GM23338 (cell line): ENCODE measurements at regions not wholly inside any gene's neighbourhood (a gene's known extent, or its start where the extent isn't known, plus 50 kb on each side); places are given as distances from the start of the nearest gene placed in this dataset.

Experiments
- ATAC-seq: fragments of 200-7000 bp; cut with Tn5 transposase; 3 replicates; pipeline ENCODE4 v1.9.1; 2020
- DNase-seq: peaks from one replicate; pipeline ENCODE4 v3.0.0-alpha.2; 2015; ENCODE audit warnings: low spot score
- H2AFZ ChIP-seq: fragments of 200-600 bp; sonication (generic); 2 replicates; pipeline ENCODE4 v1.8.0; 2016; ENCODE audit warnings: antibody characterized with exemption, mild to moderate bottlenecking, moderate library complexity
- H3F3A ChIP-seq: fragments of 200-600 bp; sonication (generic); replicated peaks from 2 replicates; pipeline ENCODE4 v1.8.0; 2017; ENCODE audit warnings: antibody characterized with exemption, mixed run types, low read depth
- H3K27ac ChIP-seq: fragments of 200-600 bp; sonication (generic); 2 replicates; pipeline ENCODE4 v1.6.1; 2016; ENCODE audit warnings: low read depth
- H3K27me3 ChIP-seq: fragments of 200-600 bp; sonication (generic); 2 replicates; pipeline ENCODE4 v1.8.0; 2016; ENCODE audit warnings: mild to moderate bottlenecking, mixed run types, moderate library complexity; ENCODE audit not compliant: insufficient read depth
- H3K36me3 ChIP-seq: fragments of 200-600 bp; sonication (generic); 2 replicates; pipeline ENCODE4 v1.8.0; 2016; ENCODE audit warnings: mild to moderate bottlenecking; ENCODE audit not compliant: insufficient read depth
- H3K4me1 ChIP-seq: fragments of 200-600 bp; sonication (generic); 2 replicates; pipeline ENCODE4 v1.8.0; 2016; ENCODE audit warnings: mild to moderate bottlenecking, moderate library complexity; ENCODE audit not compliant: insufficient read depth
- H3K4me2 ChIP-seq: fragments of 200-600 bp; sonication (generic); 2 replicates; pipeline ENCODE4 v1.7.1; 2017; ENCODE audit warnings: mixed run types
- H3K4me3 ChIP-seq: fragments of 200-600 bp; sonication (generic); 2 replicates; pipeline ENCODE4 v1.6.1; 2016; ENCODE audit warnings: mixed run types
- H3K79me2 ChIP-seq: fragments of 200-600 bp; sonication (generic); replicated peaks from 2 replicates; pipeline ENCODE4 v1.8.0; 2017; ENCODE audit warnings: mild to moderate bottlenecking; ENCODE audit not compliant: insufficient read depth
- H3K9me2 ChIP-seq: fragments of 200-600 bp; sonication (generic); 2 replicates; pipeline ENCODE4 v1.8.0; 2017; ENCODE audit not compliant: insufficient read depth
- H4K20me1 ChIP-seq: fragments of 200-600 bp; sonication (generic); replicated peaks from 2 replicates; pipeline ENCODE4 v1.8.0; 2017; ENCODE audit warnings: mild to moderate bottlenecking; ENCODE audit not compliant: insufficient read depth
- H3K27ac Mint-ChIP-seq: 2 replicates; pipeline ENCODE4 v1.8.0; 2020; ENCODE audit warnings: inconsistent platforms, mild to moderate bottlenecking, moderate library complexity, mixed read lengths
- H3K27me3 Mint-ChIP-seq: 3 replicates; pipeline ENCODE4 v1.8.0; 2022; ENCODE audit warnings: low read depth, mild to moderate bottlenecking, moderate library complexity, mixed read lengths, inconsistent platforms; ENCODE audit not compliant: insufficient read depth, poor library complexity
- H3K36me3 Mint-ChIP-seq: 3 replicates; pipeline ENCODE4 v1.8.0; 2021; ENCODE audit warnings: low read depth, mild to moderate bottlenecking, inconsistent platforms, moderate library complexity, mixed read lengths
- H3K4me1 Mint-ChIP-seq: 3 replicates; pipeline ENCODE4 v1.8.0; 2020; ENCODE audit warnings: mild to moderate bottlenecking, inconsistent platforms, mixed read lengths
- H3K4me3 Mint-ChIP-seq: 3 replicates; pipeline ENCODE4 v1.8.0; 2021; ENCODE audit warnings: moderate library complexity, mild to moderate bottlenecking, inconsistent platforms, mixed read lengths
- H3K9me3 Mint-ChIP-seq: 3 replicates; pipeline ENCODE4 v1.8.0; 2020; ENCODE audit warnings: moderate library complexity, mild to moderate bottlenecking, inconsistent platforms, mixed read lengths
- CREB1 ChIP-seq: fragments of 250-450 bp; sonication (Bioruptor Pico); IDR thresholded peaks from 2 replicates; pipeline ENCODE4 v1.5.0; 2020; ENCODE audit warnings: low read depth, mild to moderate bottlenecking, moderate library complexity
- EZH2 ChIP-seq: fragments of 200-600 bp; sonication (generic); IDR thresholded peaks from one replicate; pipeline ENCODE4 v1.8.0; 2017; ENCODE audit warnings: antibody characterized with exemption, mild to moderate bottlenecking, low read depth; ENCODE audit not compliant: unreplicated experiment
- EZH2phosphoT487 ChIP-seq: fragments of 200-600 bp; sonication (generic); IDR thresholded peaks from one replicate; pipeline ENCODE4 v1.8.1; 2018; ENCODE audit warnings: antibody characterized with exemption; ENCODE audit not compliant: unreplicated experiment
- JUNB ChIP-seq: IDR thresholded peaks from one replicate; pipeline ENCODE4 v1.6.1; 2016; ENCODE audit warnings: antibody characterized with exemption; ENCODE audit not compliant: unreplicated experiment
- NANOG ChIP-seq: IDR thresholded peaks from 2 replicates; pipeline ENCODE4 v1.6.1; 2016; ENCODE audit warnings: antibody characterized with exemption, borderline replicate concordance
- POLR2AphosphoS5 ChIP-seq: IDR thresholded peaks from 2 replicates; pipeline ENCODE4 v1.6.1; 2016; ENCODE audit warnings: antibody characterized with exemption, low read depth
- STAT1 ChIP-seq: IDR thresholded peaks from one replicate; pipeline ENCODE4 v1.6.1; 2016; ENCODE audit warnings: antibody characterized with exemption; ENCODE audit not compliant: unreplicated experiment
- ZNF114 ChIP-seq: fragments of 250-450 bp; sonication (Bioruptor Pico); IDR thresholded peaks from 2 replicates; pipeline ENCODE4 v1.5.0; 2020; ENCODE audit warnings: mild to moderate bottlenecking, moderate library complexity
- ZNF331 ChIP-seq: fragments of 250-450 bp; sonication (Bioruptor Pico); IDR thresholded peaks from 2 replicates; pipeline ENCODE4 v1.5.0; 2020; ENCODE audit warnings: low read depth, mild to moderate bottlenecking, moderate library complexity
- TF ChIP-seq, protein P1 (sequence below): IDR thresholded peaks from one replicate; pipeline ENCODE4 v1.6.1; 2018; ENCODE audit warnings: antibody characterized with exemption; ENCODE audit not compliant: unreplicated experiment
- TF ChIP-seq, protein P2 (sequence below), 2 experiments: fragments of 200-600 bp in 1 of 2; sonication (generic) in 1 of 2; conservative IDR thresholded peaks; 2 replicates each; pipeline versions ENCODE4 v1.5.1 to v1.6.1; 2016 to 2017; ENCODE audit warnings: antibody characterized with exemption in 2 of 2, low read depth in 2 of 2, mild to moderate bottlenecking in 2 of 2, moderate library complexity in 1 of 2
- TF ChIP-seq, protein P3 (sequence below): IDR thresholded peaks from 2 replicates; pipeline ENCODE4 v1.6.1; 2016; ENCODE audit warnings: antibody characterized with exemption
- TF ChIP-seq, protein P4 (sequence below): fragments of 250-450 bp; sonication (Bioruptor Pico); IDR thresholded peaks from 2 replicates; pipeline ENCODE4 v1.5.0; 2020; ENCODE audit warnings: mild to moderate bottlenecking, moderate library complexity

DNA sequence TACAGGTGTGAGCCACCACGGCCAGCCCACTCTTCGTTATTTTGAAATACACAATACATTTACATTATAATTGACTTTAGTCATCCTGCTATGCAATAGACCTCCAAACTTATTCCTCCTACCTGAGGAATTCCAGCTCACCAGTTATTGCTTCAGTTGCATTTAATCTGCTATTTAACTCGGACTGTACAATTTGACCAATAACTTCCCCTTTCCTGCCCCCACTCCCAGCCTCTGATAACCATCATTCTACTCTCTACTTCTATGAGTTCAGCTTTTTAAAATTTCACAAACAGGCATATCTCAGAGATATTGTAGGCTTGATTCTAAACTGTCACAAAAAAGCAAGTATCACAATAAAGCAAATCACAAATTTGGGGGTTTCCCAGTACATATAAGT, 157.0 kb downstream of the COPRS start (continued):
- TF ChIP-seq, protein P1, sequence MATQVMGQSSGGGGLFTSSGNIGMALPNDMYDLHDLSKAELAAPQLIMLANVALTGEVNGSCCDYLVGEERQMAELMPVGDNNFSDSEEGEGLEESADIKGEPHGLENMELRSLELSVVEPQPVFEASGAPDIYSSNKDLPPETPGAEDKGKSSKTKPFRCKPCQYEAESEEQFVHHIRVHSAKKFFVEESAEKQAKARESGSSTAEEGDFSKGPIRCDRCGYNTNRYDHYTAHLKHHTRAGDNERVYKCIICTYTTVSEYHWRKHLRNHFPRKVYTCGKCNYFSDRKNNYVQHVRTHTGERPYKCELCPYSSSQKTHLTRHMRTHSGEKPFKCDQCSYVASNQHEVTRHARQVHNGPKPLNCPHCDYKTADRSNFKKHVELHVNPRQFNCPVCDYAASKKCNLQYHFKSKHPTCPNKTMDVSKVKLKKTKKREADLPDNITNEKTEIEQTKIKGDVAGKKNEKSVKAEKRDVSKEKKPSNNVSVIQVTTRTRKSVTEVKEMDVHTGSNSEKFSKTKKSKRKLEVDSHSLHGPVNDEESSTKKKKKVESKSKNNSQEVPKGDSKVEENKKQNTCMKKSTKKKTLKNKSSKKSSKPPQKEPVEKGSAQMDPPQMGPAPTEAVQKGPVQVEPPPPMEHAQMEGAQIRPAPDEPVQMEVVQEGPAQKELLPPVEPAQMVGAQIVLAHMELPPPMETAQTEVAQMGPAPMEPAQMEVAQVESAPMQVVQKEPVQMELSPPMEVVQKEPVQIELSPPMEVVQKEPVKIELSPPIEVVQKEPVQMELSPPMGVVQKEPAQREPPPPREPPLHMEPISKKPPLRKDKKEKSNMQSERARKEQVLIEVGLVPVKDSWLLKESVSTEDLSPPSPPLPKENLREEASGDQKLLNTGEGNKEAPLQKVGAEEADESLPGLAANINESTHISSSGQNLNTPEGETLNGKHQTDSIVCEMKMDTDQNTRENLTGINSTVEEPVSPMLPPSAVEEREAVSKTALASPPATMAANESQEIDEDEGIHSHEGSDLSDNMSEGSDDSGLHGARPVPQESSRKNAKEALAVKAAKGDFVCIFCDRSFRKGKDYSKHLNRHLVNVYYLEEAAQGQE, result no peak
- TF ChIP-seq STAT1 (no peak), CREB1 (CRISPR knock-in tag) (no peak), JUNB (no peak), EZH2 (no peak), ZNF114 (no peak)
- TF ChIP-seq, protein P2, sequence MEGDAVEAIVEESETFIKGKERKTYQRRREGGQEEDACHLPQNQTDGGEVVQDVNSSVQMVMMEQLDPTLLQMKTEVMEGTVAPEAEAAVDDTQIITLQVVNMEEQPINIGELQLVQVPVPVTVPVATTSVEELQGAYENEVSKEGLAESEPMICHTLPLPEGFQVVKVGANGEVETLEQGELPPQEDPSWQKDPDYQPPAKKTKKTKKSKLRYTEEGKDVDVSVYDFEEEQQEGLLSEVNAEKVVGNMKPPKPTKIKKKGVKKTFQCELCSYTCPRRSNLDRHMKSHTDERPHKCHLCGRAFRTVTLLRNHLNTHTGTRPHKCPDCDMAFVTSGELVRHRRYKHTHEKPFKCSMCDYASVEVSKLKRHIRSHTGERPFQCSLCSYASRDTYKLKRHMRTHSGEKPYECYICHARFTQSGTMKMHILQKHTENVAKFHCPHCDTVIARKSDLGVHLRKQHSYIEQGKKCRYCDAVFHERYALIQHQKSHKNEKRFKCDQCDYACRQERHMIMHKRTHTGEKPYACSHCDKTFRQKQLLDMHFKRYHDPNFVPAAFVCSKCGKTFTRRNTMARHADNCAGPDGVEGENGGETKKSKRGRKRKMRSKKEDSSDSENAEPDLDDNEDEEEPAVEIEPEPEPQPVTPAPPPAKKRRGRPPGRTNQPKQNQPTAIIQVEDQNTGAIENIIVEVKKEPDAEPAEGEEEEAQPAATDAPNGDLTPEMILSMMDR (conservative IDR thresholded peaks at IDR 0.05; ENCODE audit: low read depth in 2 of 2), result no peak

DNA sequence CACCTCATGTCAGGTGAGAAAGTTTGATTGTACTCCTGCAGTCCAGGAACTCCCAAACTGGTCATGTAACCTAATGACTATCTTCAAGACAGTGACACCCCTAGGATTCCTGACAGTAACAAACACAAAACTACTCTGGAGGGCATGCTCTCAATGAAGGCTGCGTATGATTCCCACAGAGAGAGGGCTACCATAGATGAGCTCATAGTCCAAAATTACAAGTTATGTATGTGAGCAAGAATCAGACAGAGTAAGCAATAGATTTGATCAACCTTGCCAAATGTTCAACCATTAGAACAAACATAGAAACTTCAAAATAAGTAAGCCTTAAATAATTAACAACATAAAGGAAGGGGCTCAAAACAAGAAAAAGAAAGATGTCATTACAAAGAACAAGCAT, 158.1 kb downstream of the COPRS start:
- Histone ChIP-seq H3K27ac (no peak overlapping the region), H3K36me3 (no peaks in the 10 kb centered on the region), H3K4me2 (no peak overlapping the region), H3K79me2 (no peaks in the 10 kb centered on the region), H3K4me3 (no peak overlapping the region), H3K4me1 (no peaks in the 10 kb centered on the region), H3K27me3 (no peaks in the 10 kb centered on the region), H4K20me1 (no peaks in the 10 kb centered on the region), H2AFZ (no peak overlapping the region), H3F3A (no peaks in the 10 kb centered on the region), H3K9me2 (no peaks in the 10 kb centered on the region)
- Mint-ChIP-seq H3K27me3 (peaks cover 2% of the 10 kb centered on the region), H3K4me3 (no peak overlapping the region), H3K36me3 (no peaks in the 10 kb centered on the region), H3K27ac (no peak overlapping the region), H3K9me3 (no peaks in the 10 kb centered on the region), H3K4me1 (peaks cover 7% of the 10 kb centered on the region; the same call in 2 of the 3 replicates)
- ATAC-seq (no peak), DNase-seq (no peak)
- TF ChIP-seq EZH2phosphoT487, result no peak
- no peak for TF ChIP-seq JUNB
- TF ChIP-seq, protein P3, sequence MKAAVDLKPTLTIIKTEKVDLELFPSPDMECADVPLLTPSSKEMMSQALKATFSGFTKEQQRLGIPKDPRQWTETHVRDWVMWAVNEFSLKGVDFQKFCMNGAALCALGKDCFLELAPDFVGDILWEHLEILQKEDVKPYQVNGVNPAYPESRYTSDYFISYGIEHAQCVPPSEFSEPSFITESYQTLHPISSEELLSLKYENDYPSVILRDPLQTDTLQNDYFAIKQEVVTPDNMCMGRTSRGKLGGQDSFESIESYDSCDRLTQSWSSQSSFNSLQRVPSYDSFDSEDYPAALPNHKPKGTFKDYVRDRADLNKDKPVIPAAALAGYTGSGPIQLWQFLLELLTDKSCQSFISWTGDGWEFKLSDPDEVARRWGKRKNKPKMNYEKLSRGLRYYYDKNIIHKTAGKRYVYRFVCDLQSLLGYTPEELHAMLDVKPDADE, result no peak
- TF ChIP-seq, protein P4, sequence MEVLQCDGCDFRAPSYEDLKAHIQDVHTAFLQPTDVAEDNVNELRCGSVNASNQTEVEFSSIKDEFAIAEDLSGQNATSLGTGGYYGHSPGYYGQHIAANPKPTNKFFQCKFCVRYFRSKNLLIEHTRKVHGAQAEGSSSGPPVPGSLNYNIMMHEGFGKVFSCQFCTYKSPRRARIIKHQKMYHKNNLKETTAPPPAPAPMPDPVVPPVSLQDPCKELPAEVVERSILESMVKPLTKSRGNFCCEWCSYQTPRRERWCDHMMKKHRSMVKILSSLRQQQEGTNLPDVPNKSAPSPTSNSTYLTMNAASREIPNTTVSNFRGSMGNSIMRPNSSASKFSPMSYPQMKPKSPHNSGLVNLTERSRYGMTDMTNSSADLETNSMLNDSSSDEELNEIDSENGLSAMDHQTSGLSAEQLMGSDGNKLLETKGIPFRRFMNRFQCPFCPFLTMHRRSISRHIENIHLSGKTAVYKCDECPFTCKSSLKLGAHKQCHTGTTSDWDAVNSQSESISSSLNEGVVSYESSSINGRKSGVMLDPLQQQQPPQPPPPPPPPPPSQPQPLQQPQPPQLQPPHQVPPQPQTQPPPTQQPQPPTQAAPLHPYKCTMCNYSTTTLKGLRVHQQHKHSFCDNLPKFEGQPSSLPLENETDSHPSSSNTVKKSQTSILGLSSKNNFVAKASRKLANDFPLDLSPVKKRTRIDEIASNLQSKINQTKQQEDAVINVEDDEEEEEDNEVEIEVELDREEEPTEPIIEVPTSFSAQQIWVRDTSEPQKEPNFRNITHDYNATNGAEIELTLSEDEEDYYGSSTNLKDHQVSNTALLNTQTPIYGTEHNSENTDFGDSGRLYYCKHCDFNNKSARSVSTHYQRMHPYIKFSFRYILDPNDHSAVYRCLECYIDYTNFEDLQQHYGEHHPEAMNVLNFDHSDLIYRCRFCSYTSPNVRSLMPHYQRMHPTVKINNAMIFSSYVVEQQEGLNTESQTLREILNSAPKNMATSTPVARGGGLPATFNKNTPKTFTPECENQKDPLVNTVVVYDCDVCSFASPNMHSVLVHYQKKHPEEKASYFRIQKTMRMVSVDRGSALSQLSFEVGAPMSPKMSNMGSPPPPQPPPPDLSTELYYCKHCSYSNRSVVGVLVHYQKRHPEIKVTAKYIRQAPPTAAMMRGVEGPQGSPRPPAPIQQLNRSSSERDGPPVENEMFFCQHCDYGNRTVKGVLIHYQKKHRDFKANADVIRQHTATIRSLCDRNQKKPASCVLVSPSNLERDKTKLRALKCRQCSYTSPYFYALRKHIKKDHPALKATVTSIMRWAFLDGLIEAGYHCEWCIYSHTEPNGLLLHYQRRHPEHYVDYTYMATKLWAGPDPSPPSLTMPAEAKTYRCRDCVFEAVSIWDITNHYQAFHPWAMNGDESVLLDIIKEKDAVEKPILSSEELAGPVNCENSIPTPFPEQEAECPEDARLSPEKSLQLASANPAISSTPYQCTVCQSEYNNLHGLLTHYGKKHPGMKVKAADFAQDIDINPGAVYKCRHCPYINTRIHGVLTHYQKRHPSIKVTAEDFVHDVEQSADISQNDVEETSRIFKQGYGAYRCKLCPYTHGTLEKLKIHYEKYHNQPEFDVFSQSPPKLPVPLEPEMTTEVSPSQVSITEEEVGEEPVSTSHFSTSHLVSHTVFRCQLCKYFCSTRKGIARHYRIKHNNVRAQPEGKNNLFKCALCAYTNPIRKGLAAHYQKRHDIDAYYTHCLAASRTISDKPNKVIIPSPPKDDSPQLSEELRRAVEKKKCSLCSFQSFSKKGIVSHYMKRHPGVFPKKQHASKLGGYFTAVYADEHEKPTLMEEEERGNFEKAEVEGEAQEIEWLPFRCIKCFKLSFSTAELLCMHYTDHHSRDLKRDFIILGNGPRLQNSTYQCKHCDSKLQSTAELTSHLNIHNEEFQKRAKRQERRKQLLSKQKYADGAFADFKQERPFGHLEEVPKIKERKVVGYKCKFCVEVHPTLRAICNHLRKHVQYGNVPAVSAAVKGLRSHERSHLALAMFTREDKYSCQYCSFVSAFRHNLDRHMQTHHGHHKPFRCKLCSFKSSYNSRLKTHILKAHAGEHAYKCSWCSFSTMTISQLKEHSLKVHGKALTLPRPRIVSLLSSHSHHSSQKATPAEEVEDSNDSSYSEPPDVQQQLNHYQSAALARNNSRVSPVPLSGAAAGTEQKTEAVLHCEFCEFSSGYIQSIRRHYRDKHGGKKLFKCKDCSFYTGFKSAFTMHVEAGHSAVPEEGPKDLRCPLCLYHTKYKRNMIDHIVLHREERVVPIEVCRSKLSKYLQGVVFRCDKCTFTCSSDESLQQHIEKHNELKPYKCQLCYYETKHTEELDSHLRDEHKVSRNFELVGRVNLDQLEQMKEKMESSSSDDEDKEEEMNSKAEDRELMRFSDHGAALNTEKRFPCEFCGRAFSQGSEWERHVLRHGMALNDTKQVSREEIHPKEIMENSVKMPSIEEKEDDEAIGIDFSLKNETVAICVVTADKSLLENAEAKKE (CRISPR knock-in tag), result no peak
- no peak for TF ChIP-seq EZH2
- TF ChIP-seq POLR2AphosphoS5, result no peak
- no peak for TF ChIP-seq NANOG
- no peak for TF ChIP-seq STAT1
- no peak for TF ChIP-seq CREB1 (CRISPR knock-in tag)
- no peak for TF ChIP-seq ZNF331
